ENCODE measurements at regions not wholly inside any gene's neighbourhood (a gene's known extent, or its start where the extent isn't known, plus 50 kb on each side); places are given as distances from the start of the nearest gene placed in this dataset.

GRCh38 chr2:188701836-188702235 lies 272.3 kb upstream of the COL3A1 start:
- WGBS, 2 donors: 85 to 87% methylated on average over 2 of the region's 2 CpGs
- Histone ChIP-seq H3K9me3 (no peaks in the 10 kb centered on the region), H3K27me3 (no peaks in the 10 kb centered on the region), H3K27ac (no peak overlapping the region), H3K36me3 (ENCODE audit: low read depth, missing control alignments) (no peaks in the 10 kb centered on the region), H3K4me3 (no peak overlapping the region), H3K4me1 (no peaks in the 10 kb centered on the region)
- no peak for TF ChIP-seq POLR2A (IDR thresholded peaks at IDR 0.05)
- no peak for TF ChIP-seq CTCF (IDR thresholded peaks at IDR 0.05)
- intact Hi-C loops (cut with DNase I; ENCODE audit: low total_unique reads): no loop called here
- no peak for DNase-seq

GRCh38 chr2:188705191-188705590 lies 269.0 kb upstream of the COL3A1 start:
- no peak for DNase-seq
- H3K36me3 ChIP-seq (ENCODE audit: low read depth, missing control alignments): no peaks in the 10 kb centered on the region
- intact Hi-C loops (cut with DNase I; ENCODE audit: low total_unique reads): no loop called here
- no peak for TF ChIP-seq CTCF (IDR thresholded peaks at IDR 0.05)
- TF ChIP-seq POLR2A (IDR thresholded peaks at IDR 0.05): no peak
- no peak overlapping the region for H3K4me3 ChIP-seq
- 64 to 74% methylated on average over 2 of the region's 2 CpGs for WGBS, 2 donors
- H3K9me3 ChIP-seq: no peaks in the 10 kb centered on the region
- no peaks in the 10 kb centered on the region for H3K27me3 ChIP-seq
- H3K4me1 ChIP-seq: no peaks in the 10 kb centered on the region
- no peak overlapping the region for H3K27ac ChIP-seq

GRCh38 chr2:188713961-188714360 lies 260.2 kb upstream of the COL3A1 start:
- TF ChIP-seq CTCF (IDR thresholded peaks at IDR 0.05) (no peak), POLR2A (IDR thresholded peaks at IDR 0.05) (no peak)
- WGBS, 2 donors: 89 to 93% methylated on average over 1 of the region's 1 CpG
- no peak for DNase-seq
- H3K9me3 ChIP-seq: no peaks in the 10 kb centered on the region
- intact Hi-C loops (cut with DNase I; ENCODE audit: low total_unique reads): no loop called here
- H3K27ac ChIP-seq: no peak overlapping the region
- no peaks in the 10 kb centered on the region for H3K4me1 ChIP-seq
- H3K27me3 ChIP-seq: no peaks in the 10 kb centered on the region
- H3K4me3 ChIP-seq: no peak overlapping the region
- H3K36me3 ChIP-seq (ENCODE audit: low read depth, missing control alignments): no peaks in the 10 kb centered on the region

- no peaks in the 10 kb centered on the region for H3K27me3 ChIP-seq
- H3K27ac ChIP-seq: no peak overlapping the region
- TF ChIP-seq CTCF (IDR thresholded peaks at IDR 0.05) (no peak), POLR2A (IDR thresholded peaks at IDR 0.05) (no peak)
- 59 to 60% methylated on average over 2 of the region's 2 CpGs for WGBS, 2 donors
- H3K9me3 ChIP-seq: no peaks in the 10 kb centered on the region
- no peaks in the 10 kb centered on the region for H3K4me1 ChIP-seq
- H3K4me3 ChIP-seq: no peak overlapping the region
- DNase-seq: no peak
- no peaks in the 10 kb centered on the region for H3K36me3 ChIP-seq (ENCODE audit: low read depth, missing control alignments)
- intact Hi-C loops (cut with DNase I; ENCODE audit: low total_unique reads): no loop called here
Observed at GRCh38 chr2:188720811-188721605, 253.2 kb upstream of the COL3A1 start.

- Histone ChIP-seq H3K9me3 (no peaks in the 10 kb centered on the region), H3K4me3 (no peak overlapping the region), H3K27me3 (no peaks in the 10 kb centered on the region), H3K4me1 (no peaks in the 10 kb centered on the region), H3K36me3 (ENCODE audit: low read depth, missing control alignments) (no peaks in the 10 kb centered on the region), H3K27ac (no peak overlapping the region)
- TF ChIP-seq POLR2A (IDR thresholded peaks at IDR 0.05): no peak
- TF ChIP-seq CTCF (IDR thresholded peaks at IDR 0.05): no peak
- intact Hi-C loops (cut with DNase I; ENCODE audit: low total_unique reads): no loop called here
- no peak for DNase-seq
- 78 to 83% methylated on average over 3 of the region's 3 CpGs for WGBS, 2 donors
Observed at GRCh38 chr2:188721784-188722183, 252.4 kb upstream of the COL3A1 start.

All from testis (tissue), 2 donors.